ENCODE measurements at regions not wholly inside any gene's neighbourhood (a gene's known extent, or its start where the extent isn't known, plus 50 kb on each side); places are given as distances from the start of the nearest gene placed in this dataset.

DNA sequence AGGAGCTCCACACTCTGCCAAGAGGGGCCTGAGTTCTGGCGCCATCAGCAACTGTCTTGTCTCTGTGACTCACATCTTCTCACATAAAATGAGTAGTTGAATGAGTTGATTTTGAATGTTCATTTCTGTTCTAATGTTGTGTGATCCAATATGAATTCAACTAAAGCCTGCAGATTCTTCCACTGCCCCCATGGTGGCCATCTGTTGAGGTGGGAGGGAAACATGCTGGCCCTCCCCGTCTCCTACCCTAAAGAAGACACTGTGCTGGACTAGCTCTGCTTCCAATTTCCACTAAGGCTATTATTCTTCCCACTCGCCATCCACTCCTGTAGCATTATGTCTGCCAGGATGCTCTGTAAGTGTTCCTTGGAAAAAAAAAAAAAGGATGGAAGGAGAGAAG is 555.6 kb upstream of the LARGE1 start:
- TF ChIP-seq, protein P1, sequence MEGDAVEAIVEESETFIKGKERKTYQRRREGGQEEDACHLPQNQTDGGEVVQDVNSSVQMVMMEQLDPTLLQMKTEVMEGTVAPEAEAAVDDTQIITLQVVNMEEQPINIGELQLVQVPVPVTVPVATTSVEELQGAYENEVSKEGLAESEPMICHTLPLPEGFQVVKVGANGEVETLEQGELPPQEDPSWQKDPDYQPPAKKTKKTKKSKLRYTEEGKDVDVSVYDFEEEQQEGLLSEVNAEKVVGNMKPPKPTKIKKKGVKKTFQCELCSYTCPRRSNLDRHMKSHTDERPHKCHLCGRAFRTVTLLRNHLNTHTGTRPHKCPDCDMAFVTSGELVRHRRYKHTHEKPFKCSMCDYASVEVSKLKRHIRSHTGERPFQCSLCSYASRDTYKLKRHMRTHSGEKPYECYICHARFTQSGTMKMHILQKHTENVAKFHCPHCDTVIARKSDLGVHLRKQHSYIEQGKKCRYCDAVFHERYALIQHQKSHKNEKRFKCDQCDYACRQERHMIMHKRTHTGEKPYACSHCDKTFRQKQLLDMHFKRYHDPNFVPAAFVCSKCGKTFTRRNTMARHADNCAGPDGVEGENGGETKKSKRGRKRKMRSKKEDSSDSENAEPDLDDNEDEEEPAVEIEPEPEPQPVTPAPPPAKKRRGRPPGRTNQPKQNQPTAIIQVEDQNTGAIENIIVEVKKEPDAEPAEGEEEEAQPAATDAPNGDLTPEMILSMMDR (IDR thresholded peaks at IDR 0.05; ENCODE audit: insufficient read depth, low read length, poor library complexity, severe bottlenecking), result no peak
- no peak for TF ChIP-seq EZH2phosphoT487 (conservative IDR thresholded peaks at IDR 0.05; ENCODE audit: low read length)

All from SU-DHL-6 (cell line).